Ovary (tissue), 7 donors: ENCODE measurements at regions not wholly inside any gene's neighbourhood (a gene's known extent, or its start where the extent isn't known, plus 50 kb on each side); places are given as distances from the start of the nearest gene placed in this dataset.

Source experiments
- DNase-seq, 5 donors: peaks; one replicate each; pipeline ENCODE4 v3.0.0-alpha.2; 2019 to 2020
- H3K27ac ChIP-seq, 2 donors: fragments of 200-600 bp; one replicate each; pipeline versions ENCODE4 v1.5.1 to v1.8.0; 2019 to 2022
- H3K27me3 ChIP-seq: fragments of 200-600 bp; one replicate; pipeline ENCODE4 v1.8.0; 2022
- H3K36me3 ChIP-seq: fragments of 200-600 bp; sonication (generic); one replicate; pipeline ENCODE4 v1.5.1; 2019
- H3K4me1 ChIP-seq: one replicate; pipeline ENCODE4 v1.8.1; 2013; ENCODE audit warnings: mild to moderate bottlenecking, moderate library complexity; ENCODE audit not compliant: insufficient read depth
- H3K4me3 ChIP-seq: fragments of 200-600 bp; sonication (generic); one replicate; pipeline ENCODE4 v1.5.1; 2017
- H3K9me3 ChIP-seq, 2 donors: fragments of 200-600 bp in 1 of 2; sonication (generic) in 1 of 2; one replicate each; pipeline versions ENCODE4 v1.5.1 to v1.8.1; 2013 to 2019; ENCODE audit warnings: mild to moderate bottlenecking in 1 of 2, moderate library complexity in 1 of 2
- CTCF ChIP-seq, 3 donors: fragments of 450-650 bp in 2 of 3; fragments of 200-600 bp in 1 of 3; IDR thresholded peaks; one replicate each; pipeline versions ENCODE4 v1.5.1 to v1.8.0; 2016 to 2022; ENCODE audit warnings: antibody characterized with exemption in 3 of 3, mild to moderate bottlenecking in 1 of 3
- EP300 ChIP-seq: sonication (generic); formaldehyde crosslinking; IDR thresholded peaks from one replicate; pipeline ENCODE4 v1.6.1; 2017; ENCODE audit warnings: antibody characterized with exemption
- POLR2A ChIP-seq: fragments of 450-650 bp; IDR thresholded peaks from one replicate; pipeline ENCODE4 v1.6.1; 2017; ENCODE audit warnings: antibody characterized with exemption, mild to moderate bottlenecking, moderate library complexity
- WGBS, 3 donors: extraction: QIAGEN DNeasy Blood & Tissue Kit in 1 of 3; methylation state at CpG; one replicate each; pipeline versions ENCODE4 v1.1.5 to v1.1.7; 2013 to 2017; 5-methylcytosine and 5-hydroxymethylcytosine counted together
- intact Hi-C, 4 donors: fragments of 100-400 bp; cut with DNase I; formaldehyde crosslinking; loops; one replicate each; pipeline versions ENCODE4 v1.11.0 to v1.15.1; 2022 to 2023
- donor health status: DM: no; HTN: no; CAD: no; lungs with moderate emphysema.
- donor health status: DM: no; HTN: no; CAD: no.
- donor health status: Bipolar disorder and iron deficiency.
- donor health status: DM: no; HTN: no; CAD: no.
- donor health status: DM: yes; HTN: yes; CAD: no.

- H3K9me3 ChIP-seq = no peaks in the 10 kb centered on the region
- 79 to 90% (median 89%) methylated on average over 1 of the region's 1 CpG for WGBS, 3 donors
- no peaks in the 10 kb centered on the region for H3K27me3 ChIP-seq
- H3K36me3 ChIP-seq = no peaks in the 10 kb centered on the region
- no peak overlapping the region for H3K4me3 ChIP-seq
- TF ChIP-seq CTCF (IDR thresholded peaks at IDR 0.05) (no peak), EP300 (no peak), POLR2A (no peak)
- H3K4me1 ChIP-seq = no peaks in the 10 kb centered on the region
- H3K27ac ChIP-seq = no peak overlapping the region
- DNase-seq = no peak
- intact Hi-C loops = no loop called here
Observed at GRCh38 chr12:81988362-81988761, 229.2 kb upstream of the PPFIA2 start.

- H3K27me3 ChIP-seq = no peaks in the 10 kb centered on the region
- no peaks in the 10 kb centered on the region for H3K9me3 ChIP-seq
- H3K4me3 ChIP-seq = no peak overlapping the region
- DNase-seq = no peak
- no peaks in the 10 kb centered on the region for H3K36me3 ChIP-seq
- H3K27ac ChIP-seq = no peak overlapping the region
- H3K4me1 ChIP-seq = no peaks in the 10 kb centered on the region
- intact Hi-C loops = no loop called here
- WGBS, 3 donors = 50 to 62% (median 52%) methylated on average over 2 of the region's 2 CpGs
- TF ChIP-seq CTCF (IDR thresholded peaks at IDR 0.05) (no peak), POLR2A (no peak)
Observed at GRCh38 chr12:81987371-81987770, 228.2 kb upstream of the PPFIA2 start.

GRCh38 chr12:81976661-81977060 lies 217.5 kb upstream of the PPFIA2 start:
- H3K9me3 ChIP-seq = no peaks in the 10 kb centered on the region
- H3K36me3 ChIP-seq = no peaks in the 10 kb centered on the region
- no peak overlapping the region for H3K4me3 ChIP-seq
- TF ChIP-seq CTCF (IDR thresholded peaks at IDR 0.05) = no peak
- TF ChIP-seq EP300 = no peak
- no peak for TF ChIP-seq POLR2A
- no peak for DNase-seq
- 55 to 60% (median 57%) methylated on average over 2 of the region's 2 CpGs for WGBS, 3 donors
- no peaks in the 10 kb centered on the region for H3K4me1 ChIP-seq
- intact Hi-C loops = no loop called here
- no peaks in the 10 kb centered on the region for H3K27me3 ChIP-seq
- no peak overlapping the region for H3K27ac ChIP-seq

- TF ChIP-seq CTCF (IDR thresholded peaks at IDR 0.05) (no peak), EP300 (no peak), POLR2A (no peak)
- Histone ChIP-seq H3K4me1 (no peaks in the 10 kb centered on the region), H3K36me3 (no peaks in the 10 kb centered on the region), H3K27ac (no peak overlapping the region), H3K9me3 (no peaks in the 10 kb centered on the region), H3K27me3 (no peaks in the 10 kb centered on the region), H3K4me3 (no peak overlapping the region)
- intact Hi-C loops = no loop called here
- DNase-seq = no peak
Observed at GRCh38 chr12:81974762-81975161, 215.6 kb upstream of the PPFIA2 start.

- 63 to 82% (median 78%) methylated on average over 5 of the region's 5 CpGs for WGBS, 3 donors
- Histone ChIP-seq H3K4me3 (no peak overlapping the region), H3K9me3 (no peaks in the 10 kb centered on the region), H3K4me1 (no peaks in the 10 kb centered on the region), H3K27me3 (no peaks in the 10 kb centered on the region), H3K36me3 (no peaks in the 10 kb centered on the region), H3K27ac (no peak overlapping the region)
- TF ChIP-seq CTCF (IDR thresholded peaks at IDR 0.05) = no peak
- no peak for TF ChIP-seq POLR2A
- TF ChIP-seq EP300 = no peak
- intact Hi-C loops = no loop called here
- no peak for DNase-seq
Observed at GRCh38 chr12:81968421-81968820, 209.3 kb upstream of the PPFIA2 start.
